Dedifferentiated amniotic fluid mesenchymal stem cell (primary cell): ENCODE measurements at regions not wholly inside any gene's neighbourhood (a gene's known extent, or its start where the extent isn't known, plus 50 kb on each side); places are given as distances from the start of the nearest gene placed in this dataset.

ENCODE experiments used
- DNase-seq: peaks from one replicate; pipeline ENCODE4 v3.0.0-alpha.2; 2016; ENCODE audit errors: extremely low spot score

- DNase-seq = no peak
Observed at GRCh38 chr16:62681819-62682218, 645.6 kb upstream of the CDH8 start.

DNA sequence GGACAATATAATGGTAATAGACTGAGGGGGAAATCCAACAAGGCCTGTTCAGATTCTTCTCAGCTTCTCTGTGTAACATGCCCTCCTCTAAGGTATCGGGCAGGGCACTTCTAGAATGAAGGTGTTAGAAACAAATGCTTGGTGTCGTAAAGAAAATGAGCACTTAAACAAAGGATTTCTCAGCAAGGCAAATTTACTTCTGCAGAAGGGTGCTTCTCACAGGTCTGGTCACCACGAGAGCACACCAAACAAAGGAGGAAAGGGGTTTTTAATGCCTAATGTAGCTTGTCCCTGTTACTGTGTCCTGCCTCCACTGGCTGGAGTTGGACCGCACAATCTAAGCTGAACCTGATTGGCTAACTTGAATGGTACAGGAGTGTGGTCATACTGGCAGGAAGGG is 642.6 kb upstream of the CDH8 start:
- no peak for DNase-seq

DNA sequence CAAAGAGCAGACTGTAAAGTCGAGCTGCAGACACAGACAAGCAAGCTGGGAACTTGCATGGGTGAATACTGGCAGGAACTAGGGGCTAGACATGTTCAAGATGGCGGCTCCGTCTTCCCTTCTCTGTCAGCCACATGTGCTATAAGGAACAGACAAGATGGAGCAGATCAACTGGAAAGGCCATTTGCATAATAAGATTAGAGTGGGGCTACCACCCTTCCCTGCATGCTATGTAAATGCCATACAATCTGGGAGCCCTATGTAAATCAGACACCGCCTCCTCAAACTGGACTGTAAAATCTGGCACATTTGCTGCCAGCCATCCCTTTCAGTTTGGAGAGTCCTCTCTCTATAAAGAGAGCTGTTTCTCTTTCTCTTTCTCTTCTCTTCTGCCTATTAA is 640.1 kb upstream of the CDH8 start:
- DNase-seq = no peak

GRCh38 chr16:62665269-62665668 is 629.0 kb upstream of the CDH8 start:
- no peak for DNase-seq

DNA sequence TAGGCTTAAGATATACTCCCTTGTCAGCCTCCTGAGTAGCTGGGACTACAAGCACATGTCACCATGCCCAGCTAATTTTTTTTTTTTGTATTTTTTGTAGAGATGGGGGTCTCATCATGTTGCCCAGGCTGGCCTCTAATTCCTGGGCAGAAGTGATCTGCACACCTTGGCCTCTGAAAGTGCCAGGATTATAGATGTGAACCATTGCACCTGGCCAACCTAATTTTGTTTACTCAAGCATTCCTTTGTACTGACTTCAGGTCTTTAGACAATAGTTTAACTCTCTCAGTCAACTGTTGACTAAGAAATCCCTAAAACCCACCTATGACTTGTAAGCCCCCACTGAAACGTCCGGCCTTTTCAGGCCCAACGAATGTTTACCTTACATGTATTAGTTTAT is 628.3 kb upstream of the CDH8 start:
- no peak for DNase-seq

DNA sequence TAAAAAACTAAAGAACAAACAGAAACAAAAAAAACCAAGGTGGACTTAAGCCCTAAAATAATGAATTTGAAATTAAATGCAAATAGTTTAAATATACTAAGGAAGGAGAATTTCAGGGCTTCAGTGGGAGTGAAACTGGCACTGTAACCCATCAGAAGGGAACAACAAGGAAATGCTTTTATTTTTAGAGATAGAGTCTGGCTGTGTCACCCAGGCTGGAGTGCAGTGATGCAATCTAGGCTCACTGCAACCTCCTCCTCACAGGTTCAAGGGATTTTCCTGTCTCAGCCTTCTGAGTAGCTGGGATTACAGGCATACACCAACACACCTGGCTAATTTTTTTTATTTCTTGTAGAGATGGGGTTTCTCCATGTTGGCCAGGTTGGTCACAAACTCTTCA is 625.2 kb upstream of the CDH8 start:
- DNase-seq = no peak

DNA sequence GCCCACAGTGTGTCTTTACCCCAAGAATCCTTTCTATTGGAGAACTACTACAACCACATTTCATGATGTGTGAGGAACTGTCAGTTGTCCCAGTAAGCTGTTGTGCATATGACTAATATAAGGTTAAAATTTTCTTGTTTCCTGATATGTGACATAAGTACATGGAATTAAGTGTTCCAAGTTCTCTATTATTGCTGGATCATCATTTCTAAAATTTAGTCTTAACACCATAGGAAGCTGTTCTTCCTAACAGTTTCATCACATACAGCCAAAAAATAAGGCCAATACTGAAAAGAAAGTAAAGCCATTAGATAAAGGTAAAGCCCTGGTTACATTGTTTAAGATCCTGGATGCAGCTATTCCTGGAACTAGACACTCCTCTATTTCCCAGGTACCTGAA is 620.9 kb upstream of the CDH8 start:
- no peak for DNase-seq

GRCh38 chr16:62652441-62653120 is 616.3 kb upstream of the CDH8 start:
- DNase-seq = no peak

GRCh38 chr16:62648256-62648655 is 612.0 kb upstream of the CDH8 start:
- DNase-seq = no peak

DNA sequence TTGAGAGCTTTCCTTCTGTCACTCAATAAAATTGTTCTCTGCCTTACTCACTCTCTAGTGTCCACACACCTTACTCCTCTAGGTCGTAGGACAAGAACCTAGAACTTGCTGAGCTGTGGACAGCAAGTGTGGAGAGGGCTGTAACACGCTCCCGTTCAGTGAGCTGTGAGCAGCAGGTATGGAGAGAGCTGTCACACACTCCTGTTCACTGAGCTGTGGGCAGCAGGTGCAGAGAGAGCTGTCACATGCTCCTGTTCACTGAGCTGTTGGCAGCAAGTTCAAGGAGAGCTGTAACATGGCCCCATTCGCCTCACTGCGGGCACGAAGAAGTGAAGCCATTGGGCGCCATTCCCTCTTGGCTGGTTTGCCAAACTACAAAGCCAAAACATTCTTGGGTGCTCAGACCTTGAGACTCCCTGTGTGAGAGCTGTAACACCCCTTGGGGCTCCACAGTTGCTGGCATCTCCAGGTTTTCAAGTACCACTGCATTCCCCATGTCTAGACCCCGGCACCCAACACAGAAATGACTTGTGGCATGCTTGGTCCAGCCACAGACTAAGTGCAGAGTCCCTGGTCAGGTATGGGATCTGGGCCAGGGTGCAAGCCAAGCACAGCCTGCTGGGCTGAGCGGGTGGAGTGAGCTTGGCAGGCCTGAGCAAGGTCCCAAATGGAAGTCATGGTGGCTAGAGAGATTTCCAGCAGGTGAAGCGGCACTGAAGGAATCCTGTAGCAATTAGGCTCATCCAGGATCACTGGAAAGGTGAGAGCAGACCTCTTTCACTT is 608.0 kb upstream of the CDH8 start:
- DNase-seq = no peak

- no peak for DNase-seq
Observed at GRCh38 chr16:62642677-62643076, 606.4 kb upstream of the CDH8 start.

DNA sequence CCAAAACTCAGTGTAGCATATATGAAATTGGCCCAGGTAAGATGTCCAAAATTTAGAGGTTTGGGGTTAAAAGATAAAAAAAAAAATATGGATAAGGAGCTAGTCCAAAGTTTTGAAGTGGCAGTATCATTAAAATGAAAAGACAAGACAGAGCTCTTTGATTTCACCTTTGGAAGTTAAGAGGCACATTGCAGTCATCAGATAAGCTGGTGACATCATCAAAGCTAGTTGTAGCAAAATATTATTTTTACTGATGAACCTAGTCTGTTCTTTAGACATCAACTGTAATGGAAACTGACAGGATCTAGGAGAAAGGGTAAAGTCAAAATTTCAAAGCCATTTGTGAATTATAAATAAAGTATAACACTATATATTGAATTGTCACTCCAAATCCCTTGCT is 603.7 kb upstream of the CDH8 start:
- DNase-seq = no peak

DNA sequence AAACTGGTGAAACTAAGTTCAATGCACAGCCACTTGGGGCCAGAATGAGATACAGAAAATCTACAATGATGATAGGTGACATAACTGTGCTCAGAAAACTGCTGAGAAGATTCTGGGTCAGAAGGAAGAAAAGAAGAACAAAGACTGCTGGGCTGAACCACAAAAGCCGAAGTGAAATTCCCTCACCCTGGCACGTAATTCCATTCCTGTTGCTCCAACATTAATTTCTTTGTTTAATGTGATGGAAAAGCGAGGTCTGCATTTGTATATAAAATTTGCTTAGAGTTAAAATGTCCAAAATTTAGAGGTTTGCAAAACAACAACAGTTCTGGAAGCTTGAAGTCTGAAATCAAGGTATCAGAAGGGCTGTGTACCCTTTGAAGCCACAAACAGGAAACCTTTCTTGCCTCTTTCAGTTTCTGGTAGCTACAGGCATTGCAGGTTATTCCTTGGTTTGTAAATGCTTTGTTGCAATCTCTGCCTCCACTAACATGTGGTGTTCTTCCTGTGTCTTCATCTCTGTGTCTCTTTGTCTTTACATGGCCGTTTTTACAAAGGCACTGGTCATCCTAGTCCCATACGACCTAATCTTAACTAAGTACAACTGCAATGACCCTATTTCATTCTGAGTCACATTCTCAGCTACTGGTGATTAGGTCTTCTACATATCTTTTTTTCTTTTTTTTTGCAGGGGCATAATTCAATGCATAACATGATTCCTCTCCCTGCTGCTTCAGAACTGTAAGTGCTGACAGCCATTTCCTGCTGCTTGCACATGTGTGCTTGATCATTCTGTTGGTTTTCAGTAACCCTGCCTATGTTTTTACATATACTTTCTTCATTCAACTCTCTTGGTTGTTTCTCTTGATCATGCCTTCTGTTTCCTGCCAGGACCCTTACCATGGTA is 603.0 kb upstream of the CDH8 start:
- DNase-seq = no peak

GRCh38 chr16:62638324-62638911 is 602.2 kb upstream of the CDH8 start:
- DNase-seq = no peak

DNA sequence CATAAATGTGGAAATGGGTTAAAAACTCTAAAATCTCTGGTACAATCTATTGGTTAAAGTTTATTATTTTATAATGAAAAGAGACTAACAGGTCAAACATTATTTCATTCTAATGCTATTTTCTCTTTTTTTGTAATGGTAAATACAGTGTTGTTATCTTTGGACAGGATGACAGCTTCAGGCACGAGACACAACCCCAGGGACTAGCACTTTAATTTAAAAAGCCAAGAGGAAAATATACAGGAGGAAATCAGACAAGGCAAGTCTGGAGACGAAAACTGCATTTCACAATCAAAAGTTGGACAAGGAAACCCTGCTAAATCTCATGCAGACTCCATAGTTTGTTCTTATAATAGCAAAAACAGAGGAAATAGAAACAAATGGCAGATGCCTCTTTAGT is 589.1 kb upstream of the CDH8 start:
- no peak for DNase-seq

DNA sequence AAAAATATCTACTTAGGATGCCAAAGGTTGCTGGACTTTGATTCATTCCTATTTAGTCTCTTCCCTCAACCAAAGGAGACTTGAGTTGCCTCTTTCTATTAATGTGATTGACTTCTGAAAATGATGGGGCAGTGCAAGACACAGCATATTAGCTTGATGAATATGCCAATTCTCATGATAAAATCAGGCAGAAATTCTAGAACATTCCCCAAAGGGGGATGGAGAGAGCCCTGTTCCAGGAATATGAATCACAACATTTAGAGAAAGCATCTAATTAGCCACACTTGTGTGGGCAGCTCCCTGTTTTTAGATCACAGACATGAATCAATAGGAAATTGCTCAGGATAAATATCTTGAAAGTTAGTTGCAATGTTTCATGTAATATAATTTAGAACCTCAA is 584.0 kb upstream of the CDH8 start:
- DNase-seq = no peak

DNA sequence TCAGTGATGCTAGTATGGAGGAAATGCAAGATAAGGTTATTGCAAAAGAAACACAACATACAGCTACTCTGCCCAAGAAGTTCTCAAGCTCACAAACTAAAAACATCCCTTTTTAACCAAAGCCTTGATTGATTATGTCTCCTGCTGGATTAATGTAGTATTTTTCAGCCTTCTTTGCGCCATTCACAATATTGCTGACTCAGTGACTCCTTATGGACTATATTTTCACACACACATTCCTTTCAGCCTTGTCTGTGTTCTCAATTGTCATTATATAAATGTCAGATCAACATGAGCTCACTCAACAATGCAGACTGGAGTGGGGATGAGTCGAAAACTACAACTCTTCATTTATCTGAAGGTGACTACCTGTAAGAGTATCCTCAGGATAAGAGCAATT is 579.3 kb upstream of the CDH8 start:
- no peak for DNase-seq

- no peak for DNase-seq
Observed at GRCh38 chr16:62610291-62610690, 574.1 kb upstream of the CDH8 start.

DNA sequence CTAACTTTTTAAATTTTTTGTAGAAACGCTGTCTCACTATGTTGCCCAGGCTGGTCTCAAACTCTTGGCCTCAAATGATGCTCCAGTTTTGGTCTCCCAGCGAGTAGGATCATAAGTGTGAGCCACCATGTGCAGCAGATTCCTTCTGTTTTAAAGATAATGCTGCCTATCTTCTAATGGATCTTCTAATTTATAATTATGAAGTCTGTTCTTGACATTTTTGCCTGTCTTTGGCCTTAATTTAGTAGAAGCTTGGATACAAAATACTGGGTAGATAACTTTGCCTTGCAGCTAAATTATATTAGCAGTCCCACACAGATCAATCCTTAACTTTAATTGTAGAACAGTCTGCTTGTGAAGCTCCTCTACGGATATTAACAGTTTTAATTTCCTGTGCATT is 566.6 kb upstream of the CDH8 start:
- DNase-seq = no peak

- no peak for DNase-seq
Observed at GRCh38 chr16:62597875-62598274, 561.6 kb upstream of the CDH8 start.

GRCh38 chr16:62596584-62596983 is 560.3 kb upstream of the CDH8 start:
- DNase-seq = no peak

DNA sequence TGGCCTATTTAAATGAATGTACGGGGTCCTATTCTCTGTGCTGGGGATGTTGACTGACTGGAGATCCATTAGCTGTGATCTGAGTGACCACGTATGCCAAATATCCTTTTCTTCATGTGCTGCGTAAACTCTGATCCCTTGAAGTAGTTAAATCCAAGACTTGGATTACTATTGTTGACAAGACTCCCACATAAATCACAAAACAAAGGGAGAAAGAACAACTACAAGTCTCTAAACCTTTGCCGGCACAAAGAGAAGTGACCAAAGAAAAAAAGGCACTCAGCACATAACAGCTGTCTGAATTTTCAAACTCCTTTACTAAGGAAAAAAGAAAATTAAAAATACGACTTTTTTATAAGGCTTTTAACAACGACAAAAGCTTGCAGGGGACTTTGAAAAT is 559.9 kb upstream of the CDH8 start:
- no peak for DNase-seq
